ENCODE measurements at regions not wholly inside any gene's neighbourhood (a gene's known extent, or its start where the extent isn't known, plus 50 kb on each side); places are given as distances from the start of the nearest gene placed in this dataset.

DNA sequence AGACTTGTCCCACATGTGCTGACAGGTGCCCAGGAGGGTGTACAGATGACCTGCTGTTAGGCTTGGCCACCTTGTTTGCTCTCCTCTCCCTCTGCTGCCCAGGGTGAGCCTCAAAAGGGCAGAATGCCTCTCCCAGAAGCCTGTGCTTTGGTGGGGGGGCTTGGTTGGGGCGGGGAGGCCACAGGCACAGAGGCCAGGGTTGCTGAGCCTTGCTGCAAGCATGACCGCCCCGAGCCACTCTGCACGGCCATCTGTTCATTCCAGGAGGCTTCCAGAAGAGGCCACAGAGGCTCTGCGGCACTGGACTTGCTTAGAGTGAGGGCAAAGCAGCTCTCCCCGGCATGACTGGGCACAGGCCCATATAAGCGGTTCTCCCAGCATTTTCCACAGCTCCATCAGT, 190.8 kb downstream of the GLRX3 start:
- no peaks in the 10 kb centered on the region for H3K79me2 ChIP-seq (ENCODE audit: control insufficient read depth, insufficient read depth, low read length)
- H3K4me2 ChIP-seq (ENCODE audit: control insufficient read depth, extremely low read depth, insufficient read depth, low read depth, low read length), result no peak overlapping the region
- no peaks in the 10 kb centered on the region for H3K27me3 ChIP-seq (ENCODE audit: control insufficient read depth, extremely low read depth, insufficient read depth, low read length)
- dilution Hi-C loops (cut with MboI; ENCODE audit: extremely low pct_ligation_motif_present, low sequenced_read_pairs), result no loop called here
- DNase-seq (ENCODE audit: low read depth, low spot score) (no peak), FAIRE-seq (no peak)
- no peaks in the 10 kb centered on the region for H3K4me1 ChIP-seq (ENCODE audit: control insufficient read depth, extremely low read depth, insufficient read depth, low read length)
- no peaks in the 10 kb centered on the region for H3K36me3 ChIP-seq (ENCODE audit: control insufficient read depth in 2 of 2, extremely low read depth in 1 of 2, insufficient read depth in 2 of 2, low read length in 2 of 2)
- H2AFZ ChIP-seq (ENCODE audit: control insufficient read depth, low read length), result no peak overlapping the region
- peaks cover 3% of the 10 kb centered on the region for H3K9me3 ChIP-seq (ENCODE audit: control insufficient read depth, low read depth, low read length)
- TF ChIP-seq, protein P1, sequence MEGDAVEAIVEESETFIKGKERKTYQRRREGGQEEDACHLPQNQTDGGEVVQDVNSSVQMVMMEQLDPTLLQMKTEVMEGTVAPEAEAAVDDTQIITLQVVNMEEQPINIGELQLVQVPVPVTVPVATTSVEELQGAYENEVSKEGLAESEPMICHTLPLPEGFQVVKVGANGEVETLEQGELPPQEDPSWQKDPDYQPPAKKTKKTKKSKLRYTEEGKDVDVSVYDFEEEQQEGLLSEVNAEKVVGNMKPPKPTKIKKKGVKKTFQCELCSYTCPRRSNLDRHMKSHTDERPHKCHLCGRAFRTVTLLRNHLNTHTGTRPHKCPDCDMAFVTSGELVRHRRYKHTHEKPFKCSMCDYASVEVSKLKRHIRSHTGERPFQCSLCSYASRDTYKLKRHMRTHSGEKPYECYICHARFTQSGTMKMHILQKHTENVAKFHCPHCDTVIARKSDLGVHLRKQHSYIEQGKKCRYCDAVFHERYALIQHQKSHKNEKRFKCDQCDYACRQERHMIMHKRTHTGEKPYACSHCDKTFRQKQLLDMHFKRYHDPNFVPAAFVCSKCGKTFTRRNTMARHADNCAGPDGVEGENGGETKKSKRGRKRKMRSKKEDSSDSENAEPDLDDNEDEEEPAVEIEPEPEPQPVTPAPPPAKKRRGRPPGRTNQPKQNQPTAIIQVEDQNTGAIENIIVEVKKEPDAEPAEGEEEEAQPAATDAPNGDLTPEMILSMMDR (optimal IDR thresholded peaks at IDR 0.05 in 1 of 3, IDR thresholded peaks at IDR 0.05 in 1 of 3, conservative IDR thresholded peaks at IDR 0.05 in 1 of 3; ENCODE audit: extremely low read depth in 1 of 3, insufficient read depth in 2 of 3, low read length in 3 of 3), result no peak
- TF ChIP-seq EZH2 (IDR thresholded peaks at IDR 0.05; ENCODE audit: low read length), result no peak
- no peak overlapping the region for H3K4me3 ChIP-seq (ENCODE audit: control insufficient read depth in 2 of 3, extremely low read depth in 1 of 3, insufficient read depth in 2 of 3, low read depth in 1 of 3, low read length in 3 of 3)
- no peaks in the 10 kb centered on the region for H4K20me1 ChIP-seq (ENCODE audit: control insufficient read depth, extremely low read depth, insufficient read depth, low read length)
- no peak overlapping the region for H3K27ac ChIP-seq (ENCODE audit: control insufficient read depth, insufficient read depth, low read length)
- no peak overlapping the region for H3K9ac ChIP-seq (ENCODE audit: control insufficient read depth, extremely low read depth, insufficient read depth, low read length)
- no peaks in the 10 kb centered on the region for H3K9me1 ChIP-seq (ENCODE audit: control insufficient read depth, extremely low read depth, insufficient read depth, low read length)

DNA sequence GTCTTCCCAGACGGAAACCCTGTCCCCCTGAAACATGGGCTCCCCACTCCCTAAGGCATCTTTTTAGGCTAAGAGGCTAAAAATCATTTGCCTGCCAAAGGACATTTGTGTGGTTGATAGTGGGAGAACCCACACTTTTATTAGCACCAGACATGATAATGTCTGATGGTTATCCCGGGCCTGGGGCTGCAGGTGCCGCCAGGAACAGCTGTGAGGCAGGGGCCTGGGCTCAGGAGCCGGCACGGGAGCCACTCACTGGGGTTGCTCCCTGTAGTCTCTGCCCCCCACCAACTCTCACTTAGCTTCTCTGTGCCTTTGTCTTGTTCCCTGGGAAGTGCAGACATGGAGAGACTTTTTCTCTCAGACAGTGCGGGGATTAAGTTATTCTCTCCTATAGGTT, 193.6 kb downstream of the GLRX3 start:
- H3K4me1 ChIP-seq (ENCODE audit: control insufficient read depth, extremely low read depth, insufficient read depth, low read length), result no peaks in the 10 kb centered on the region
- no peaks in the 10 kb centered on the region for H3K9me1 ChIP-seq (ENCODE audit: control insufficient read depth, extremely low read depth, insufficient read depth, low read length)
- H3K36me3 ChIP-seq (ENCODE audit: control insufficient read depth in 2 of 2, extremely low read depth in 1 of 2, insufficient read depth in 2 of 2, low read length in 2 of 2), result no peaks in the 10 kb centered on the region
- peaks cover 3% of the 10 kb centered on the region for H3K9me3 ChIP-seq (ENCODE audit: control insufficient read depth, low read depth, low read length)
- no peak overlapping the region for H3K4me2 ChIP-seq (ENCODE audit: control insufficient read depth, extremely low read depth, insufficient read depth, low read depth, low read length)
- dilution Hi-C loops (cut with MboI; ENCODE audit: extremely low pct_ligation_motif_present, low sequenced_read_pairs), result no loop called here
- H3K9ac ChIP-seq (ENCODE audit: control insufficient read depth, extremely low read depth, insufficient read depth, low read length), result no peak overlapping the region
- no peak overlapping the region for H3K4me3 ChIP-seq (ENCODE audit: control insufficient read depth in 2 of 3, extremely low read depth in 1 of 3, insufficient read depth in 2 of 3, low read depth in 1 of 3, low read length in 3 of 3)
- TF ChIP-seq, protein P1 (optimal IDR thresholded peaks at IDR 0.05 in 1 of 3, IDR thresholded peaks at IDR 0.05 in 1 of 3, conservative IDR thresholded peaks at IDR 0.05 in 1 of 3; ENCODE audit: extremely low read depth in 1 of 3, insufficient read depth in 2 of 3, low read length in 3 of 3), result no peak
- no peak for TF ChIP-seq EZH2 (IDR thresholded peaks at IDR 0.05; ENCODE audit: low read length)
- no peaks in the 10 kb centered on the region for H3K79me2 ChIP-seq (ENCODE audit: control insufficient read depth, insufficient read depth, low read length)
- H4K20me1 ChIP-seq (ENCODE audit: control insufficient read depth, extremely low read depth, insufficient read depth, low read length), result no peaks in the 10 kb centered on the region
- no peak for DNase-seq (ENCODE audit: low read depth, low spot score)
- H2AFZ ChIP-seq (ENCODE audit: control insufficient read depth, low read length), result no peak overlapping the region
- H3K27ac ChIP-seq (ENCODE audit: control insufficient read depth, insufficient read depth, low read length), result no peak overlapping the region
- no peaks in the 10 kb centered on the region for H3K27me3 ChIP-seq (ENCODE audit: control insufficient read depth, extremely low read depth, insufficient read depth, low read length)
- FAIRE-seq, result no peak
